H1 (cell line): ENCODE measurements at regions not wholly inside any gene's neighbourhood (a gene's known extent, or its start where the extent isn't known, plus 50 kb on each side); places are given as distances from the start of the nearest gene placed in this dataset.

ENCODE experiments used
- CTCF ChIA-PET: fragments of 300-600 bp; sonication (Branson Sonifier 250); formaldehyde crosslinking; loops from one replicate; lab custom pipeline; 2021; ENCODE audit not compliant: partially characterized antibody; lab: Charles Lee
- POLR2A ChIA-PET: fragments of 300-600 bp; sonication (Branson Sonifier 250); formaldehyde crosslinking; loops from one replicate; lab custom pipeline; 2021; ENCODE audit warnings: inconsistent platforms; ENCODE audit not compliant: partially characterized antibody; lab: Charles Lee
- DNase-seq, 2 experiments: peaks; one replicate each; pipeline versions ENCODE4 v3.0.0 to v3.0.0-alpha.2; 2010 to 2022; ENCODE audit warnings: low spot score in 2 of 2, low read depth in 1 of 2, mixed read lengths in 1 of 2
- FAIRE-seq: peaks from 2 replicates; lab custom pipeline; 2011; peaks lifted over from hg19 to GRCh38; lab: Jason Lieb, UNC
- H2AFZ ChIP-seq: 2 replicates; pipeline ENCODE4 v1.8.1; 2012; ENCODE audit warnings: low read length, inconsistent platforms
- H2AK5ac ChIP-seq: 2 replicates; pipeline ENCODE4 v1.6.1; 2013; ENCODE audit warnings: low read depth, low read length
- H2BK120ac ChIP-seq: replicated peaks from 2 replicates; pipeline ENCODE3; 2013; ENCODE audit warnings: low read depth, low read length, inconsistent platforms
- H2BK12ac ChIP-seq: 2 replicates; pipeline ENCODE4 v1.6.1; 2013; ENCODE audit warnings: low read depth, low read length
- H2BK15ac ChIP-seq: 2 replicates; pipeline ENCODE4 v1.6.1; 2013; ENCODE audit warnings: low read length
- H2BK20ac ChIP-seq: 2 replicates; pipeline ENCODE4 v1.6.1; 2013; ENCODE audit warnings: low read length
- H2BK5ac ChIP-seq: 2 replicates; pipeline ENCODE4 v1.6.1; 2013; ENCODE audit warnings: low read depth, low read length
- H3K14ac ChIP-seq: 2 replicates; pipeline ENCODE4 v1.6.1; 2013; ENCODE audit warnings: inconsistent platforms; ENCODE audit not compliant: insufficient read length
- H3K18ac ChIP-seq: 2 replicates; pipeline ENCODE4 v1.6.1; 2013; ENCODE audit warnings: low read length; ENCODE audit errors: extremely low read depth
- H3K23ac ChIP-seq: 2 replicates; pipeline ENCODE4 v1.6.1; 2013; ENCODE audit warnings: inconsistent platforms; ENCODE audit not compliant: insufficient read length
- H3K23me2 ChIP-seq: 2 replicates; pipeline ENCODE4 v1.6.1; 2013; ENCODE audit warnings: low read depth, low read length
- H3K27ac ChIP-seq: 2 replicates; pipeline ENCODE4 v1.6.1; 2011; ENCODE audit warnings: low read depth, low read length, inconsistent platforms
- H3K27me3 ChIP-seq, 4 experiments: replicated peaks in 1 of 4; 1 replicate in 1 of 4; 2 replicates in 3 of 4; pipeline versions ENCODE4 v1.6.1 to v1.8.1; 2011 to 2013; ENCODE audit warnings: low read length in 3 of 4, mild to moderate bottlenecking in 3 of 4, inconsistent platforms in 2 of 4, mixed read lengths in 2 of 4, moderate library complexity in 1 of 4; ENCODE audit not compliant: control insufficient read depth in 3 of 4, insufficient read depth in 3 of 4; ENCODE audit errors: extremely low read depth in 1 of 4
- H3K36me3 ChIP-seq, 4 experiments: 2 replicates each; pipeline versions ENCODE4 v1.6.1 to v1.8.1; 2011 to 2013; ENCODE audit warnings: mild to moderate bottlenecking in 4 of 4, low read length in 3 of 4, moderate library complexity in 2 of 4, control low read depth in 1 of 4, inconsistent platforms in 1 of 4; ENCODE audit not compliant: insufficient read depth in 4 of 4, control insufficient read depth in 2 of 4
- H3K4ac ChIP-seq: replicated peaks from 2 replicates; pipeline ENCODE3; 2013; ENCODE audit warnings: low read length, low read depth, mixed read lengths, inconsistent platforms; ENCODE audit not compliant: insufficient read length
- H3K4me1 ChIP-seq, 4 experiments: replicated peaks in 1 of 4; 1 replicate in 1 of 4; 2 replicates in 3 of 4; pipeline versions ENCODE4 v1.6.1 to v1.8.1; 2011 to 2013; ENCODE audit warnings: low read length in 3 of 4, inconsistent platforms in 2 of 4, mixed read lengths in 1 of 4; ENCODE audit not compliant: insufficient read depth in 4 of 4, control insufficient read depth in 3 of 4
- H3K4me2 ChIP-seq, 2 experiments: 2 replicates each; pipeline versions ENCODE4 v1.6.1 to v1.8.1; 2011 to 2013; ENCODE audit warnings: low read depth in 2 of 2, low read length in 2 of 2, control low read depth in 1 of 2, inconsistent platforms in 1 of 2, mild to moderate bottlenecking in 1 of 2; ENCODE audit not compliant: insufficient read depth in 1 of 2
- H3K4me3 ChIP-seq, 4 experiments: fragments of 200-600, 300-600 bp in 1 of 4; sonication (generic), shearing (Covaris generic), sonication (Bioruptor Twin) in 1 of 4; 2 replicates each; pipeline versions ENCODE4 v1.5.1 to v1.8.1; 2011 to 2016; ENCODE audit warnings: low read length in 4 of 4, low read depth in 3 of 4, control low read depth in 2 of 4, inconsistent platforms in 2 of 4, mild to moderate bottlenecking in 2 of 4, mixed read lengths in 1 of 4, moderate library complexity in 1 of 4; ENCODE audit not compliant: insufficient read depth in 2 of 4; ENCODE audit errors: extremely low read depth in 1 of 4
- H3K56ac ChIP-seq: replicated peaks from 2 replicates; pipeline ENCODE3; 2013; ENCODE audit warnings: low read depth, mild to moderate bottlenecking, mixed read lengths, low read length, inconsistent platforms; ENCODE audit not compliant: insufficient read length
- H3K79me1 ChIP-seq: 2 replicates; pipeline ENCODE4 v1.6.1; 2013; ENCODE audit warnings: low read depth, low read length, control low read depth
- H3K79me2 ChIP-seq, 2 experiments: 2 replicates each; pipeline versions ENCODE4 v1.6.1 to v1.8.1; 2012 to 2013; ENCODE audit warnings: low read length in 2 of 2, mild to moderate bottlenecking in 2 of 2, inconsistent platforms in 1 of 2; ENCODE audit not compliant: insufficient read depth in 2 of 2, control insufficient read depth in 1 of 2
- H3K9ac ChIP-seq, 4 experiments: replicated peaks in 1 of 4; 1 replicate in 1 of 4; 2 replicates in 3 of 4; pipeline versions ENCODE4 v1.6.1 to v1.8.1; 2011 to 2013; ENCODE audit warnings: low read depth in 3 of 4, low read length in 3 of 4, control low read depth in 2 of 4, mild to moderate bottlenecking in 2 of 4, moderate library complexity in 2 of 4, inconsistent platforms in 1 of 4; ENCODE audit errors: extremely low read depth in 1 of 4
- H3K9me3 ChIP-seq, 2 experiments: 2 replicates each; pipeline versions ENCODE4 v1.6.1 to v1.8.1; 2012 to 2013; ENCODE audit warnings: mild to moderate bottlenecking in 2 of 2, moderate library complexity in 2 of 2, control low read depth in 1 of 2, inconsistent platforms in 1 of 2, low read depth in 1 of 2, low read length in 1 of 2, mixed read lengths in 1 of 2; ENCODE audit not compliant: insufficient read depth in 2 of 2
- H4K20me1 ChIP-seq, 2 experiments: replicated peaks in 1 of 2; 2 replicates each; pipeline versions ENCODE3 to v1.8.1; 2011 to 2013; ENCODE audit warnings: inconsistent platforms in 2 of 2, low read length in 2 of 2, mild to moderate bottlenecking in 1 of 2; ENCODE audit not compliant: insufficient read depth in 2 of 2, control insufficient read depth in 1 of 2
- H4K5ac ChIP-seq: 2 replicates; pipeline ENCODE4 v1.6.1; 2013; ENCODE audit warnings: low read length, low read depth, mixed read lengths, inconsistent platforms; ENCODE audit not compliant: insufficient read length
- H4K8ac ChIP-seq: 2 replicates; pipeline ENCODE4 v1.8.0; 2013; ENCODE audit warnings: mild to moderate bottlenecking, moderate library complexity, low read length, inconsistent platforms; ENCODE audit not compliant: insufficient read depth; ENCODE audit errors: extremely low read depth
- H4K91ac ChIP-seq: replicated peaks from 2 replicates; pipeline ENCODE3; 2013; ENCODE audit warnings: low read length, mixed read lengths, inconsistent platforms; ENCODE audit not compliant: insufficient read length
- BACH1 ChIP-seq: IDR thresholded peaks from 2 replicates; pipeline ENCODE4 v1.6.1; 2012; ENCODE audit warnings: low read length, improper control_type of control experiment
- BCL11A ChIP-seq, 2 experiments: IDR thresholded peaks; one replicate each; pipeline ENCODE4 v1.6.1; 2011; ENCODE audit warnings: low read depth in 2 of 2, low read length in 2 of 2, mild to moderate bottlenecking in 2 of 2
- CBX8 ChIP-seq: fragments of 300-800, 300-1000 bp; sonication (generic); IDR thresholded peaks from 2 replicates; pipeline ENCODE4 v1.7.1; 2016; ENCODE audit warnings: low read depth, low read length, borderline replicate concordance
- CHD2 ChIP-seq: IDR thresholded peaks from 2 replicates; pipeline ENCODE4 v1.6.1; 2012; ENCODE audit warnings: low read length, improper control_type of control experiment
- E2F6 ChIP-seq: IDR thresholded peaks from 2 replicates; pipeline ENCODE4 v1.6.1; 2012; ENCODE audit warnings: inconsistent platforms
- EGR1 ChIP-seq: IDR thresholded peaks from 2 replicates; pipeline ENCODE4 v1.6.1; 2011; ENCODE audit warnings: low read depth, low read length, borderline replicate concordance
- EZH2 ChIP-seq: fragments of 200-600 bp; sonication (generic); IDR thresholded peaks from 2 replicates; pipeline ENCODE4 v1.7.1; 2012; ENCODE audit warnings: low read depth, mild to moderate bottlenecking, moderate library complexity, low read length, inconsistent platforms; ENCODE audit not compliant: severe bottlenecking
- JUN ChIP-seq: IDR thresholded peaks from 2 replicates; pipeline ENCODE4 v1.6.1; 2011; ENCODE audit warnings: low read depth, mild to moderate bottlenecking, improper control_type of control experiment, low read length
- RFX5 ChIP-seq: IDR thresholded peaks from 2 replicates; pipeline ENCODE4 v1.6.1; 2011; ENCODE audit warnings: low read depth, low read length, improper control_type of control experiment, borderline replicate concordance
- SIN3A ChIP-seq, 2 experiments: IDR thresholded peaks in 1 of 2; conservative IDR thresholded peaks in 1 of 2; 2 replicates each; pipeline ENCODE4 v1.6.1; 2011 to 2012; ENCODE audit warnings: low read length in 2 of 2, improper control_type of control experiment in 1 of 2, low read depth in 1 of 2, mild to moderate bottlenecking in 1 of 2
- SP2 ChIP-seq: IDR thresholded peaks from 2 replicates; pipeline ENCODE4 v1.6.1; 2012; ENCODE audit warnings: mild to moderate bottlenecking, low read length, inconsistent platforms
- SRF ChIP-seq: IDR thresholded peaks from 2 replicates; pipeline ENCODE4 v1.6.1; 2011; ENCODE audit warnings: mild to moderate bottlenecking, low read depth, low read length, moderate library complexity
- SUZ12 ChIP-seq: fragments of 200-600 bp; sonication (generic); IDR thresholded peaks from 2 replicates; pipeline ENCODE4 v1.6.1; 2012; ENCODE audit warnings: mild to moderate bottlenecking, inconsistent platforms, low read length, moderate library complexity, mixed read lengths
- WGBS, 2 experiments: shearing (Covaris generic) in 1 of 2; methylation state at CpG; one replicate each; pipeline versions ENCODE4 v1.1.6 to v1.1.7; 2013 to 2015; ENCODE audit warnings: low lambda C conversion rate in 2 of 2, mixed read lengths in 2 of 2, inconsistent platforms in 1 of 2, low coverage in 1 of 2, missing lambda C conversion rate in 1 of 2; ENCODE audit not compliant: insufficient replicate concordance in 2 of 2, insufficient coverage in 1 of 2, insufficient read length in 1 of 2; ENCODE audit errors: extremely low coverage in 1 of 2, missing lambda C conversion rate in 1 of 2; 5-methylcytosine and 5-hydroxymethylcytosine counted together

GRCh38 chr5:104576677-104577076 is 1014.1 kb upstream of the NUDT12 start:
- no peak overlapping the region for H2BK20ac ChIP-seq
- H3K9me3 ChIP-seq: no peaks in the 10 kb centered on the region
- H4K5ac ChIP-seq: no peak overlapping the region
- no peak overlapping the region for H3K9ac ChIP-seq
- ChIA-PET CTCF (interaction anchor here (0.7 kb wide), 1 partner anchor 94 kb away, joined by 3 read pairs; no protein-coding TSS in a partner anchor), POLR2A (no interaction called here)
- no peak overlapping the region for H3K23ac ChIP-seq
- no peak overlapping the region for H2AK5ac ChIP-seq
- H3K36me3 ChIP-seq: no peaks in the 10 kb centered on the region
- no peaks in the 10 kb centered on the region for H4K20me1 ChIP-seq
- FAIRE-seq (no peak), DNase-seq (no peak)
- no peak overlapping the region for H3K4ac ChIP-seq
- H3K23me2 ChIP-seq: no peaks in the 10 kb centered on the region; the same call in 1 of the 2 replicates
- no peak overlapping the region for H4K8ac ChIP-seq
- no peaks in the 10 kb centered on the region for H3K4me1 ChIP-seq
- H2BK120ac ChIP-seq: no peak overlapping the region
- no peak overlapping the region for H2BK12ac ChIP-seq
- no peak overlapping the region for H3K27ac ChIP-seq
- no peak overlapping the region for H4K91ac ChIP-seq
- no peak overlapping the region for H2BK5ac ChIP-seq
- H3K18ac ChIP-seq: no peak overlapping the region
- no peak overlapping the region for H3K14ac ChIP-seq
- no peak overlapping the region for H3K4me2 ChIP-seq
- H3K79me2 ChIP-seq: no peaks in the 10 kb centered on the region
- no peaks in the 10 kb centered on the region for H3K79me1 ChIP-seq
- WGBS, 2 experiments: 74 to 100% methylated on average over 2 to 5 of the region's 5 CpGs
- H3K4me3 ChIP-seq: no peak overlapping the region
- no peak overlapping the region for H2BK15ac ChIP-seq
- H3K27me3 ChIP-seq: no peaks in the 10 kb centered on the region
- H2AFZ ChIP-seq: no peak overlapping the region
- H3K56ac ChIP-seq: no peak overlapping the region
- TF ChIP-seq SRF: no peak
- TF ChIP-seq E2F6: no peak
- TF ChIP-seq CBX8: no peak
- no peak for TF ChIP-seq BACH1
- TF ChIP-seq JUN: no peak
- TF ChIP-seq BCL11A (IDR thresholded peaks at IDR 0.05; ENCODE audit: low read depth in 2 of 2, low read length in 2 of 2): no peak
- no peak for TF ChIP-seq CHD2
- TF ChIP-seq SIN3A (conservative IDR thresholded peaks at IDR 0.05 in 1 of 2, IDR thresholded peaks at IDR 0.05 in 1 of 2; ENCODE audit: low read depth in 1 of 2, low read length in 2 of 2): no peak
- TF ChIP-seq SP2: no peak
- no peak for TF ChIP-seq EGR1
- TF ChIP-seq RFX5: no peak
- no peak for TF ChIP-seq SUZ12
- TF ChIP-seq EZH2: no peak
